OCI-LY3 (cell line): ENCODE measurements at regions not wholly inside any gene's neighbourhood (a gene's known extent, or its start where the extent isn't known, plus 50 kb on each side); places are given as distances from the start of the nearest gene placed in this dataset.

Source experiments
- H2AFZ ChIP-seq: fragments of 200-600, 300-600 bp; shearing (Covaris generic); 2 replicates; pipeline ENCODE4 v1.6.0; 2014; ENCODE audit warnings: antibody characterized with exemption, low read depth, low read length
- H3K27ac ChIP-seq: fragments of 200-600, 300-600 bp; sonication (generic); 2 replicates; pipeline ENCODE4 v1.5.1; 2014; ENCODE audit warnings: mild to moderate bottlenecking, low read length, moderate library complexity, mixed read lengths
- H3K27me3 ChIP-seq: fragments of 200-600, 300-600 bp; sonication (generic); 2 replicates; pipeline ENCODE4 v1.6.1; 2014; ENCODE audit warnings: low read depth, low read length, mixed read lengths
- H3K36me3 ChIP-seq: fragments of 200-600, 300-600 bp; sonication (generic); replicated peaks from 2 replicates; pipeline ENCODE3; 2014; ENCODE audit warnings: low read depth, low read length, mixed read lengths
- H3K4me1 ChIP-seq: fragments of 300-600, 200-600 bp; sonication (generic); 2 replicates; pipeline ENCODE4 v1.6.1; 2014; ENCODE audit warnings: low read length, mixed read lengths
- H3K4me2 ChIP-seq: fragments of 200-600, 300-600 bp; sonication (generic); 2 replicates; pipeline ENCODE4 v1.6.1; 2014; ENCODE audit warnings: low read length, mixed read lengths
- H3K4me3 ChIP-seq: fragments of 300-600, 200-600 bp; sonication (generic); 2 replicates; pipeline ENCODE4 v1.5.1; 2014; ENCODE audit warnings: antibody characterized with exemption, mild to moderate bottlenecking, low read length, moderate library complexity
- H3K79me2 ChIP-seq: fragments of 300-600, 200-600 bp; shearing (Covaris generic); 2 replicates; pipeline ENCODE4 v1.6.1; 2014; ENCODE audit warnings: mild to moderate bottlenecking, low read length, mixed read lengths
- H3K9ac ChIP-seq: fragments of 300-600, 200-600 bp; shearing (Covaris generic); 2 replicates; pipeline ENCODE4 v1.6.0; 2014; ENCODE audit warnings: mild to moderate bottlenecking, low read length, moderate library complexity
- H3K9me3 ChIP-seq: fragments of 200-600, 300-600 bp; shearing (Covaris generic); 2 replicates; pipeline ENCODE4 v1.6.1; 2014; ENCODE audit warnings: low read length, mixed read lengths; ENCODE audit not compliant: insufficient read depth
- H4K20me1 ChIP-seq: fragments of 200-600, 300-600 bp; sonication (generic); 2 replicates; pipeline ENCODE4 v1.6.1; 2016; ENCODE audit warnings: low read length, mixed read lengths; ENCODE audit not compliant: insufficient read depth
- CTCF ChIP-seq: fragments of 200-600, 300-600 bp; sonication (generic); IDR thresholded peaks from 2 replicates; pipeline ENCODE4 v1.5.1; 2014; ENCODE audit warnings: antibody characterized with exemption, low read length, low read depth
- EZH2phosphoT487 ChIP-seq: fragments of 200-600 bp; shearing (Covaris generic); IDR thresholded peaks from 2 replicates; pipeline ENCODE4 v1.6.1; 2018; ENCODE audit warnings: antibody characterized with exemption, mixed run types, low read depth

GRCh38 chr18:43883886-43884285, 606.6 kb upstream of the SYT4 start:
- H2AFZ ChIP-seq, result no peak overlapping the region
- no peak overlapping the region for H3K9ac ChIP-seq
- H3K79me2 ChIP-seq, result no peaks in the 10 kb centered on the region
- H3K27me3 ChIP-seq, result no peaks in the 10 kb centered on the region
- H3K36me3 ChIP-seq, result no peaks in the 10 kb centered on the region
- no peak overlapping the region for H3K4me2 ChIP-seq
- H3K4me3 ChIP-seq, result no peak overlapping the region
- H3K27ac ChIP-seq, result no peak overlapping the region
- TF ChIP-seq EZH2phosphoT487 (no peak), CTCF (no peak)
- no peaks in the 10 kb centered on the region for H3K9me3 ChIP-seq
- no peaks in the 10 kb centered on the region for H4K20me1 ChIP-seq
- peaks cover 4% of the 10 kb centered on the region; the same call in 1 of the 2 replicates for H3K4me1 ChIP-seq

- Histone ChIP-seq H3K4me1 (no peaks in the 10 kb centered on the region), H4K20me1 (no peaks in the 10 kb centered on the region), H3K4me2 (no peak overlapping the region), H3K4me3 (no peak overlapping the region), H3K9me3 (no peaks in the 10 kb centered on the region), H3K79me2 (no peaks in the 10 kb centered on the region), H3K27ac (no peak overlapping the region), H3K36me3 (no peaks in the 10 kb centered on the region), H2AFZ (no peak overlapping the region), H3K9ac (no peak overlapping the region), H3K27me3 (no peaks in the 10 kb centered on the region)
- TF ChIP-seq CTCF, result no peak
- TF ChIP-seq EZH2phosphoT487, result no peak
Measured at GRCh38 chr18:43886341-43886740, 609.1 kb upstream of the SYT4 start.

- Histone ChIP-seq H3K4me3 (no peak overlapping the region), H3K36me3 (no peaks in the 10 kb centered on the region), H3K4me1 (no peaks in the 10 kb centered on the region), H3K27me3 (no peaks in the 10 kb centered on the region), H3K4me2 (no peak overlapping the region), H2AFZ (no peak overlapping the region), H3K9me3 (no peaks in the 10 kb centered on the region), H3K27ac (no peak overlapping the region), H4K20me1 (no peaks in the 10 kb centered on the region), H3K9ac (no peak overlapping the region), H3K79me2 (no peaks in the 10 kb centered on the region)
- no peak for TF ChIP-seq EZH2phosphoT487
- TF ChIP-seq CTCF, result no peak
Measured at GRCh38 chr18:43887491-43887890, 610.2 kb upstream of the SYT4 start.

- Histone ChIP-seq H2AFZ (no peak overlapping the region), H3K4me1 (no peaks in the 10 kb centered on the region), H3K9ac (no peak overlapping the region), H3K9me3 (no peaks in the 10 kb centered on the region), H3K4me3 (no peak overlapping the region), H3K27me3 (no peaks in the 10 kb centered on the region), H3K79me2 (no peaks in the 10 kb centered on the region), H3K27ac (no peak overlapping the region), H3K36me3 (no peaks in the 10 kb centered on the region), H3K4me2 (no peak overlapping the region), H4K20me1 (no peaks in the 10 kb centered on the region)
- no peak for TF ChIP-seq CTCF
- no peak for TF ChIP-seq EZH2phosphoT487
Measured at GRCh38 chr18:43888598-43888997, 611.3 kb upstream of the SYT4 start.
